GM21360 (cell line): ENCODE measurements at regions not wholly inside any gene's neighbourhood (a gene's known extent, or its start where the extent isn't known, plus 50 kb on each side); places are given as distances from the start of the nearest gene placed in this dataset.

Source experiments
- ATAC-seq: cut with Tn5 transposase; IDR thresholded peaks from one replicate; pipeline ENCODE4 v1.9.1; 2021; ENCODE audit warnings: mild to moderate bottlenecking, moderate library complexity; ENCODE audit not compliant: unreplicated experiment

DNA sequence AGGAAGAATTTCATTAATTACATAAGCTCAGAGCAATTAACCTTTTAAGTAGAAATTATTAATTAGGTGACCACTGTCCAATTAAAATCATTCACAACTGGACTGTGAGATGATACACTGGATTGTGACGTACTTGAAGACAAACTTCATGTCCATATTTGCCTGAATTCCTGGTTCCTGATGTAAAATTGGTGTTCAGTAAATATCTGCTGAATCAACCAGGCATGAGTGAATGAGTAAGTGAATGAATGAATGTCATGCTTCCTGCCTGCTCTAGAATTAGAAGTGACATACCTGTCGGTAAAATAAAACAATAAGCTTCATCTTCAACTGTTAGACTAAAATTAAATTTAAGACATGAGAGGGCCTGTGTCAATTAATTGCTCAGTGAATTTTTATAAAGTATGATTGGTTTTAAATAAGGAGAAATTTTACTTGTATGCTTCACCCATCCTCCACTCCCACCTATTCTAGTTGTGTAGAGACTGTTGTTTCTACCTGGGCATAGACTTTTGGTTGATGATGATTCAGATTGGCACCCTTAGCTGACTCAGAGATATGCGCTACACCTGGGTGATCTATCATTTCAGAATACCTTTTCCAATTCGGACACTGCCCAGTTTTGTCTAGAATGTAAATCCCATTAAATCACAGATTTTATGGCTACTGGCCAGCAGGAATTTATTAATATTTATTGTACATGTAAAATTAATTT, 56.9 kb upstream of the PTGS2 start:
- no peak for ATAC-seq

DNA sequence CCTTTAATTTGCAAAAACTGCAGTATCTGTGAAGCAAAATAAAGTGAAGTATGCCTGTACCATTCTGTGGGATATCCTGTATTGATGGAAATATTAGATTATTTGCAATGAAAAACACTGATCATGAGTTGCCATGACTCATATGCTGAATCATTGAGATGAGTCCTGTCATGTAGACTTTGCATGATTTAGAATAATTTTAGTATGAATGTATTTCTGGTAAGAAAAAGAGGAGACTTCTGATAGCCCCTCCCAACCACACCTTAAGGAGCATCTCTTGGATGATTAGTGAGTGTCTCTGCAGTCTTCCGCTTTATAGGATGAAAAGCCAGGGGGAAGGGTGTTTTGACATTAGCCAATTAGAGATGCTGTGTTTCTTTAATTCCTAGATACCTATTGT, 55.2 kb upstream of the PTGS2 start:
- ATAC-seq: no peak

DNA sequence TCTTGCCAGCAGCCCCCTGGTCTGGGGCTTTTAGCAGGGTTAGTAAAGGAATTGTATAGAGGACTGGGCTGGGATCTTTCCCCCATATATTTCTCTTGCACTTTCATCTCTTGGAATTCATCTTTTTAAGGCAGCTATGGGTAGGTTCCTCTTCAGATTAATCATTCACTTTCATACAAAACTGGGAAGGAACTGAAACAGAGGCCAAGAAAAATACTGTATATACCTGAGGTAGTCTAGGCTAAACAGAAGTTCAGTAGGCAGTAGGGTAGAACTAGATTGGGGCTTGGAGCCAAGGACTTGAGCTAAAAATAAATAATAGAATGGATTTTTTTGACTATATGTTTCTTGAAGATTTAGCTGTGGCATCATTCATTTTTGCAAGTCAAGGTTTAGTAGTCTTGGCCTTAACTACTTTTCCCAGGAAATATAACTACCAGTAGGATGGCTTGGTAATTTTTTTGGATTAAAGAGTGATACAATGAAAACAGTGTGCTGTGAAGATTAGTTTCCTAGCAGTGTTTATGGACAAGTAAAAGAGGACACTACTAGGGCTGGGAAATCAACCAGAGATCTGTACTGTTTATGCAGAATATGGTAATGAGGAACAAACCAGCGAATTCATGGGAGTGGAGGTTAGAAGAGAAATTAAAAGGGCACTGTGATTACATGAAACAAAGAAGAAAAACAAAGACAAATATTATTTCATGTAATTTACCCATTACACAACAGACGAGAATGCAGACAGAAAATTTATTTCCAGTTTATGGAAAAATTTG, 50.9 kb upstream of the PTGS2 start:
- no peak for ATAC-seq
